Brain microvascular endothelial cell (primary cell): ENCODE measurements at regions not wholly inside any gene's neighbourhood (a gene's known extent, or its start where the extent isn't known, plus 50 kb on each side); places are given as distances from the start of the nearest gene placed in this dataset.

ENCODE experiments used
- DNase-seq: peaks from one replicate; pipeline ENCODE4 v3.0.0-alpha.2; 2020
- H3K27ac ChIP-seq: fragments of 250-450 bp; sonication (Bioruptor Pico); 2 replicates; pipeline ENCODE4 v1.5.1; 2020; ENCODE audit warnings: mild to moderate bottlenecking, moderate library complexity
- H3K27me3 ChIP-seq: fragments of 250-450 bp; sonication (Bioruptor Pico); replicated peaks from 2 replicates; pipeline ENCODE4 v1.5.1; 2020; ENCODE audit warnings: mild to moderate bottlenecking
- H3K36me3 ChIP-seq: fragments of 250-450 bp; sonication (Bioruptor Pico); replicated peaks from 2 replicates; pipeline ENCODE4 v1.5.1; 2020; ENCODE audit warnings: mild to moderate bottlenecking
- H3K4me3 ChIP-seq: 2 replicates; pipeline ENCODE4 v1.5.1; 2011; ENCODE audit warnings: low read depth, mild to moderate bottlenecking, control low read depth, low read length, moderate library complexity
- in situ Hi-C: cut with HindIII; loops from 2 replicates; pipeline ENCODE4 v1.10.0; 2017; ENCODE audit warnings: low sequenced_read_pairs, low pct_ligation_motif_present
- TF ChIP-seq, protein P1 (sequence below): IDR thresholded peaks from 2 replicates; pipeline ENCODE4 v1.5.1; 2011; ENCODE audit warnings: low read depth, mild to moderate bottlenecking, moderate library complexity, low read length, control low read depth, inconsistent platforms; ENCODE audit errors: missing control alignments

DNA sequence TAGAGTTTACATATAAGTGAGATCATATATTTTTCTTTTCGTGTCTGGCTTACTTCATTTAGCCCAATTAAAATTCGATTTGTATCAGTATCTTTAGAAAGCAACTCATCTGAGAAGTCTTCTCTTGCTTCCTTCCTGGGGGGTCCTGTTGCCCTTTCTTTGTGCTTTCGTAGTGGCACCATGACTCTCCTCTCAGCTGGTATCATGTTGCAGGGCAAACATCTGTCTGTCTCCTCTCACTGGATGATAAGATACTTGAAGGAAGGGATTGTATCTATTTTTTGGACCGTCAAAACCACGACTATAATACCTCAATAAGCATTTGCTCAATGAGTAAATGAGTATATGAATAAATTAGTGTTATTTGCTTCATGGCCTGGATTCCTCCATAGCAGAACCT, 382.5 kb upstream of the SORCS1 start:
- Histone ChIP-seq H3K27me3 (no peaks in the 10 kb centered on the region), H3K27ac (peak overlapping the region; percentile 52), H3K36me3 (no peaks in the 10 kb centered on the region), H3K4me3 (no peak overlapping the region)
- DNase-seq, result no peak
- TF ChIP-seq, protein P1, sequence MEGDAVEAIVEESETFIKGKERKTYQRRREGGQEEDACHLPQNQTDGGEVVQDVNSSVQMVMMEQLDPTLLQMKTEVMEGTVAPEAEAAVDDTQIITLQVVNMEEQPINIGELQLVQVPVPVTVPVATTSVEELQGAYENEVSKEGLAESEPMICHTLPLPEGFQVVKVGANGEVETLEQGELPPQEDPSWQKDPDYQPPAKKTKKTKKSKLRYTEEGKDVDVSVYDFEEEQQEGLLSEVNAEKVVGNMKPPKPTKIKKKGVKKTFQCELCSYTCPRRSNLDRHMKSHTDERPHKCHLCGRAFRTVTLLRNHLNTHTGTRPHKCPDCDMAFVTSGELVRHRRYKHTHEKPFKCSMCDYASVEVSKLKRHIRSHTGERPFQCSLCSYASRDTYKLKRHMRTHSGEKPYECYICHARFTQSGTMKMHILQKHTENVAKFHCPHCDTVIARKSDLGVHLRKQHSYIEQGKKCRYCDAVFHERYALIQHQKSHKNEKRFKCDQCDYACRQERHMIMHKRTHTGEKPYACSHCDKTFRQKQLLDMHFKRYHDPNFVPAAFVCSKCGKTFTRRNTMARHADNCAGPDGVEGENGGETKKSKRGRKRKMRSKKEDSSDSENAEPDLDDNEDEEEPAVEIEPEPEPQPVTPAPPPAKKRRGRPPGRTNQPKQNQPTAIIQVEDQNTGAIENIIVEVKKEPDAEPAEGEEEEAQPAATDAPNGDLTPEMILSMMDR, result no peak
- in situ Hi-C loops, result no loop called here

DNA sequence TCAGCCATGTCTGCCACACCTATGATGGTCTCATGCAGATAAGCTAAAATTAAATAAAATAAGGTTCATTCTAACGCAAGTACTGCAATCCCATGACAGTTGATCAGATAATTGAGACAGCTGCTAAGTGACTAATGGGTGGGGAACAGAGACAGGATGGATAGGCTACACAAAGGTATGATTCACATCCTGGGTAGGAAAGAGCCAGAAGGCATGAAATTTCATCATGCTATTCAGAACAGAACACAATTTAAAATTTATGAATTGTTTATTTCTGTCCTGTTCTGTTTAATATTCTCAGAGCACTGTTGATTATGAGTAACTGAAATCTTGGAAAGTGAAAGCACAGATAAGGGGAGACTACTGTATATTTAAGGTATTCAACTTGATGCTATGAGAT, 381.8 kb upstream of the SORCS1 start:
- in situ Hi-C loops, result no loop called here
- Histone ChIP-seq H3K27ac (peak overlapping the region; percentile 52), H3K27me3 (no peaks in the 10 kb centered on the region), H3K36me3 (no peaks in the 10 kb centered on the region), H3K4me3 (no peak overlapping the region)
- DNase-seq, result peak; percentile 44
- TF ChIP-seq, protein P1, result no peak

DNA sequence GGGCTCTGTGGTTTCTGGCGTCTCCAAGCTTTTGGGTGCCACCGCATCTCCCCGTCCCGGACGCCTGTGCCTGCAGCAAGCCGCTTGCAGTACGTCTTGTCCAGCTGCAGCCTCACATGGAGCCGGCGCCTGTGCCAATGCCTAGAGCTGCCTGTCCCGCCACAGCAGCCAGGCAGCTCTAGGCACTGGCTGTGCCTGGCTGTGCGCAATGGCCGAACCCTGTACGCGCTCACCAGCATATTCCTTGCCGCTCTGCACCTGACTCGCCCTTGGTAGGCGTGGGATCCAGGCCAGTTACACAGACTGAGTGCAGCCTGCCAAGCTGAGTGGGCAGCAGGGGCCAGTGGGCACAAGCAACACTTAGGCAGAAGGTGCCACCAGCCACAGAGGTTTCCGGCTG, 381.2 kb upstream of the SORCS1 start:
- TF ChIP-seq, protein P1, result no peak
- Histone ChIP-seq H3K27ac (peak overlapping the region; percentile 52), H3K36me3 (no peaks in the 10 kb centered on the region), H3K4me3 (no peak overlapping the region), H3K27me3 (no peaks in the 10 kb centered on the region)
- in situ Hi-C loops, result no loop called here
- no peak for DNase-seq

DNA sequence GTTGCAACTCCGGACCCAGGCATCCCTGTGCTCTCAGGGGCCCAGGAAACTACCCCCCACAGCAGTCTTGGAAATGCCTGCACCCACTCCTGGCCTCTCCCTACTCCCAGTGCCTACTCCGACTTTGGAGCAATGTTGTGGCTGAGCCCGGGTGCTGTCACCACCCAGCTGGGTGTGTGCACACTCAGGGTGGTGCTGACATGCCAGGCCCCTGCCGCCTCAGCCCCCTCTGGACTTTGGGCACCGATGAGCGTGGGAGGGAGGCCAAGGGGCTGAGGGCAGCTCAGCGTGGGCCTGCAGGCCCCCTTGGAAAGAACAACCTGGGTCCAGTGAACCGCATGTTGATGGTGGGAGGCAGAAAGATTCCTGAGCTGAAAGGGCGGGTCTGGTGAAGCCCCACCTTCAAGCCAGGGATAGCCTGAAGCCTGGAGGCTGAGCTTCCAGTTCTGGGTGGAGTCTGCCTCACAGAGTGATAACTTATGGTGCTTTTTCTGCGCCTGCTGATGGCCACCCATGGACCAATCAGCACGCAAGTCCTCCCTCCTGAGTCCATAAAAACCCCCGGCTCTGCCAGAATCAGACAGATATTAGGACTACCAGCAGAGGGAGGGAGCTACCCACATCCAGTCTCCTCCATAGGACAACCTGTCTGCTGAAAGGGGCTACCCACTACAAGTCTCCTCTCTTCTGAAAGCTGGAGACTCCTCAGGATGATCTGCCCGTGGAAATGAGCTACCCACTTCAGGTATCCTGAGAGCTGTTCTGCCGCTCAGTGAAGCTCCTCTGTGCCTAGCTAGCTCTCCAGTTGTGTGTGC, 380.4 kb upstream of the SORCS1 start:
- Histone ChIP-seq H3K36me3 (no peaks in the 10 kb centered on the region), H3K27me3 (no peaks in the 10 kb centered on the region), H3K4me3 (no peak overlapping the region), H3K27ac (no peak overlapping the region)
- DNase-seq, result no peak
- in situ Hi-C loops, result no loop called here
- TF ChIP-seq, protein P1, result peak; percentile 21

DNA sequence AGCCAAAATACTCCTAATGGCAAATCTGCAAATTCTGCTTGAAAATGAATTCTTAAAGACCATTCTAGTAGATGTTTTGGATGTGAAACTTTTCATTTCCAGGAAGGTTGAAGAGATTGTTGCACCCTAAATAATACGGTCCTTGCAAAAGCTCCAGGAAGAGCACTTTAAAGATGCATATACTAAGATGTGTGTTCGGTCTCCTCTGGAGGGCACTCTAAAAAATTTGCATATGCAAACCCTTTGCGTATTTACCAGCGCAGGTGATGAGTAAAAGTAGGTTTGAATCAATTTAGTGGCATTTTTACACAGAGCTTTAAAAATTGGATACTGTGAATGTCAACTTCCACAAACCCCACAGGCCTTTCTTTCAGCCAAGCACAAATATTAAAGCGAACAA, 378.1 kb upstream of the SORCS1 start:
- Histone ChIP-seq H3K27me3 (no peaks in the 10 kb centered on the region), H3K4me3 (no peak overlapping the region), H3K27ac (no peak overlapping the region), H3K36me3 (no peaks in the 10 kb centered on the region)
- no peak for DNase-seq
- TF ChIP-seq, protein P1, result no peak
- in situ Hi-C loops, result no loop called here

DNA sequence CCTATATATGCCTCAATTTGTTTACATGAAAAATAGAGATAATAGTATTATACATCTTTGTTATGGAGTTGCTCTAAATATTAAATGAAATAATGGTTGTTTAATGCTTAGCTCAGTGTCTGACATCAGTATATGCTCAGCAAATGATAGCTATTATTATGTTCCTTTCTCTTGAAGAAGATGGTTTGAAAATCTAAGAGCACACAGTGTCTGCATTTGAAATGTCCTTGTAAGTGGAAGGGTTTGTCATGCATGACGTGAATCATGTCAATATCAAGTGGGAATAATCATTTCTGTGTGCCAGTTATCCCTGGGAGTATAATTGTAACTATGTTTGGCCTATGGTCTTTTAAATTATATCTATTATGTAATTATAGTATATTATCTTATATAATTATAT, 377.5 kb upstream of the SORCS1 start:
- in situ Hi-C loops, result no loop called here
- TF ChIP-seq, protein P1, result no peak

More for the DNA sequence above, 377.5 kb upstream of the SORCS1 start:
- Histone ChIP-seq H3K4me3 (no peak overlapping the region), H3K27ac (no peak overlapping the region), H3K27me3 (no peaks in the 10 kb centered on the region), H3K36me3 (no peaks in the 10 kb centered on the region)
- no peak for DNase-seq
